Erythroblast (primary cell): ENCODE measurements at regions not wholly inside any gene's neighbourhood (a gene's known extent, or its start where the extent isn't known, plus 50 kb on each side); places are given as distances from the start of the nearest gene placed in this dataset.

ENCODE experiments used
- GATA1 ChIP-seq: IDR thresholded peaks from 2 replicates; pipeline ENCODE4 v1.6.1; 2011; ENCODE audit warnings: low read depth, mild to moderate bottlenecking, control low read depth, low read length, moderate library complexity
- POLR2A ChIP-seq: IDR thresholded peaks from 2 replicates; pipeline ENCODE4 v1.6.1; 2011; ENCODE audit warnings: mild to moderate bottlenecking, low read length

- no peak for TF ChIP-seq POLR2A
- no peak for TF ChIP-seq GATA1
Measured at GRCh38 chrX:40962793-40963407, 122.3 kb upstream of the USP9X start.
